B cell (primary cell): ENCODE measurements at regions not wholly inside any gene's neighbourhood (a gene's known extent, or its start where the extent isn't known, plus 50 kb on each side); places are given as distances from the start of the nearest gene placed in this dataset.

Source experiments
- CTCF ChIP-seq: fragments of 200-600 bp; IDR thresholded peaks from one replicate; pipeline ENCODE4 v1.8.0; 2022; ENCODE audit warnings: antibody characterized with exemption, mild to moderate bottlenecking
- EZH2 ChIP-seq: IDR thresholded peaks from 2 replicates; pipeline ENCODE4 v1.6.1; 2012; ENCODE audit warnings: borderline replicate concordance, low read depth, mild to moderate bottlenecking, moderate library complexity, low read length; ENCODE audit not compliant: insufficient read depth, poor library complexity, severe bottlenecking

GRCh38 chr2:21277068-21278056, 153.6 kb downstream of the TDRD15 start:
- TF ChIP-seq CTCF: no peak
- TF ChIP-seq EZH2: no peak
